Ishikawa (cell line): ENCODE measurements at regions not wholly inside any gene's neighbourhood (a gene's known extent, or its start where the extent isn't known, plus 50 kb on each side); places are given as distances from the start of the nearest gene placed in this dataset.

Experiments
- CEBPB ChIP-seq: IDR thresholded peaks from 2 replicates; pipeline ENCODE4 v1.6.1; 2012
- CREB1 ChIP-seq: IDR thresholded peaks from 2 replicates; pipeline ENCODE4 v1.6.1; 2012; ENCODE audit warnings: low read depth
- EGR1 ChIP-seq: IDR thresholded peaks from 2 replicates; pipeline ENCODE4 v1.6.1; 2012
- EP300 ChIP-seq: IDR thresholded peaks from 2 replicates; pipeline ENCODE4 v1.6.1; 2012; ENCODE audit warnings: borderline replicate concordance
- FOXM1 ChIP-seq: IDR thresholded peaks from 2 replicates; pipeline ENCODE4 v1.6.1; 2012; ENCODE audit warnings: low read depth, borderline replicate concordance
- NFIC ChIP-seq: IDR thresholded peaks from 2 replicates; pipeline ENCODE4 v1.6.1; 2012
- RAD21 ChIP-seq: IDR thresholded peaks from 2 replicates; pipeline ENCODE4 v1.6.1; 2012; ENCODE audit warnings: low read depth
- TAF1 ChIP-seq: IDR thresholded peaks from 2 replicates; pipeline ENCODE4 v1.6.1; 2012; ENCODE audit warnings: low read depth, mild to moderate bottlenecking
- TCF12 ChIP-seq: IDR thresholded peaks from 2 replicates; pipeline ENCODE4 v1.6.1; 2012; ENCODE audit warnings: low read depth
- TEAD4 ChIP-seq: IDR thresholded peaks from 2 replicates; pipeline ENCODE4 v1.6.1; 2012
- YY1 ChIP-seq: IDR thresholded peaks from 2 replicates; pipeline ENCODE4 v1.6.1; 2012; ENCODE audit warnings: low read depth
- ZBTB7A ChIP-seq: IDR thresholded peaks from 2 replicates; pipeline ENCODE4 v1.6.1; 2012; ENCODE audit warnings: low read depth
- TF ChIP-seq, protein P1 (sequence below): IDR thresholded peaks from 2 replicates; pipeline ENCODE4 v1.6.1; 2012; ENCODE audit warnings: low read depth, mild to moderate bottlenecking
- TF ChIP-seq, protein P2 (sequence below): IDR thresholded peaks from 2 replicates; pipeline ENCODE4 v1.6.1; 2012
- TF ChIP-seq, protein P3 (sequence below): IDR thresholded peaks from 2 replicates; pipeline ENCODE4 v1.6.1; 2012

DNA sequence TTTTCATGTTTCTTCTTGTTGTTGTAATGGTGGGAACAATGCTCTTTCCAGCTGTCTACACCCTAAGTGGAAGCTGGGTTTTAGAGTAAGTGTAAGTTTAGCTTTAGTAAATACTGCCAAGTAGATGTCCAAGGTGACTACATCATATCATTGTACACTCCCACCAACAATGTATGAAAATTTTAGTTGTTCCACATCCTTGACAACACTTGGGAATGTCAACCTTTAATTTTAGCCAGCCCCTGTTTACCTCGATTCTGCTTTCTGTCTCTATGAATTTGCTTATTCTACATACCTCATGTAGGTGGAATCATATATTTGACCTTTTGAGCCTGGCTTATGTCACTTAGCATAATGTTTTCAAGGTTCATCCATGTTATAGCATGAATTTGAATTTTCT, 93.0 kb downstream of the MTPAP start:
- TF ChIP-seq, protein P1, sequence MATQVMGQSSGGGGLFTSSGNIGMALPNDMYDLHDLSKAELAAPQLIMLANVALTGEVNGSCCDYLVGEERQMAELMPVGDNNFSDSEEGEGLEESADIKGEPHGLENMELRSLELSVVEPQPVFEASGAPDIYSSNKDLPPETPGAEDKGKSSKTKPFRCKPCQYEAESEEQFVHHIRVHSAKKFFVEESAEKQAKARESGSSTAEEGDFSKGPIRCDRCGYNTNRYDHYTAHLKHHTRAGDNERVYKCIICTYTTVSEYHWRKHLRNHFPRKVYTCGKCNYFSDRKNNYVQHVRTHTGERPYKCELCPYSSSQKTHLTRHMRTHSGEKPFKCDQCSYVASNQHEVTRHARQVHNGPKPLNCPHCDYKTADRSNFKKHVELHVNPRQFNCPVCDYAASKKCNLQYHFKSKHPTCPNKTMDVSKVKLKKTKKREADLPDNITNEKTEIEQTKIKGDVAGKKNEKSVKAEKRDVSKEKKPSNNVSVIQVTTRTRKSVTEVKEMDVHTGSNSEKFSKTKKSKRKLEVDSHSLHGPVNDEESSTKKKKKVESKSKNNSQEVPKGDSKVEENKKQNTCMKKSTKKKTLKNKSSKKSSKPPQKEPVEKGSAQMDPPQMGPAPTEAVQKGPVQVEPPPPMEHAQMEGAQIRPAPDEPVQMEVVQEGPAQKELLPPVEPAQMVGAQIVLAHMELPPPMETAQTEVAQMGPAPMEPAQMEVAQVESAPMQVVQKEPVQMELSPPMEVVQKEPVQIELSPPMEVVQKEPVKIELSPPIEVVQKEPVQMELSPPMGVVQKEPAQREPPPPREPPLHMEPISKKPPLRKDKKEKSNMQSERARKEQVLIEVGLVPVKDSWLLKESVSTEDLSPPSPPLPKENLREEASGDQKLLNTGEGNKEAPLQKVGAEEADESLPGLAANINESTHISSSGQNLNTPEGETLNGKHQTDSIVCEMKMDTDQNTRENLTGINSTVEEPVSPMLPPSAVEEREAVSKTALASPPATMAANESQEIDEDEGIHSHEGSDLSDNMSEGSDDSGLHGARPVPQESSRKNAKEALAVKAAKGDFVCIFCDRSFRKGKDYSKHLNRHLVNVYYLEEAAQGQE = no peak
- TF ChIP-seq CREB1 (no peak), TCF12 (no peak), FOXM1 (no peak), TEAD4 (no peak), RAD21 (no peak), NFIC (no peak), EP300 (no peak), CEBPB (no peak), YY1 (no peak), ZBTB7A (no peak), EGR1 (no peak), TAF1 (no peak)
- TF ChIP-seq, protein P2, sequence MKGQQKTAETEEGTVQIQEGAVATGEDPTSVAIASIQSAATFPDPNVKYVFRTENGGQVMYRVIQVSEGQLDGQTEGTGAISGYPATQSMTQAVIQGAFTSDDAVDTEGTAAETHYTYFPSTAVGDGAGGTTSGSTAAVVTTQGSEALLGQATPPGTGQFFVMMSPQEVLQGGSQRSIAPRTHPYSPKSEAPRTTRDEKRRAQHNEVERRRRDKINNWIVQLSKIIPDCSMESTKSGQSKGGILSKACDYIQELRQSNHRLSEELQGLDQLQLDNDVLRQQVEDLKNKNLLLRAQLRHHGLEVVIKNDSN = no peak
- TF ChIP-seq, protein P3, sequence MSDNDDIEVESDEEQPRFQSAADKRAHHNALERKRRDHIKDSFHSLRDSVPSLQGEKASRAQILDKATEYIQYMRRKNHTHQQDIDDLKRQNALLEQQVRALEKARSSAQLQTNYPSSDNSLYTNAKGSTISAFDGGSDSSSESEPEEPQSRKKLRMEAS = no peak

DNA sequence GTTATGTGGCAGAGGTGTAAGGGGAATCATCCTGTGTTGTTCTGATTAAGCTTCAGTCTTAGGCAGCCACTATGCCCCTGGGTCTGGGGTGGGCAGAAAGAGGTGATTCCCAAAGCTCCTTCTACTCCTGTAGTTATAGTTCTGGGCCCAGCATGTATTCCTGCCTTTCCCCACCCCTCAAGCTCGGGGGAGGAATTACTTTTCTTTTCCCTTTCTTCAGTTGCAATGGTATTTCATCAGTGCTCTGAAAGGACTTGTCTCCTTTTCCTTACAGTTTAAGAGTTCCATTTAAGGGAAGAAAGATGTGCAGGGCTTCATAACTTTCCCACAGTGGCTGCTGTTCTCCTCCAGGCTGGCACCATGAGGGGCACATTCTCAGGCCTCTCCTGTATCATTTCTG, 94.2 kb downstream of the MTPAP start:
- TF ChIP-seq RAD21 = no peak
- TF ChIP-seq, protein P2 = no peak
- TF ChIP-seq CREB1 = no peak
- no peak for TF ChIP-seq ZBTB7A
- TF ChIP-seq EP300 = no peak
- no peak for TF ChIP-seq TAF1
- no peak for TF ChIP-seq TEAD4
- TF ChIP-seq CEBPB = no peak

DNA sequence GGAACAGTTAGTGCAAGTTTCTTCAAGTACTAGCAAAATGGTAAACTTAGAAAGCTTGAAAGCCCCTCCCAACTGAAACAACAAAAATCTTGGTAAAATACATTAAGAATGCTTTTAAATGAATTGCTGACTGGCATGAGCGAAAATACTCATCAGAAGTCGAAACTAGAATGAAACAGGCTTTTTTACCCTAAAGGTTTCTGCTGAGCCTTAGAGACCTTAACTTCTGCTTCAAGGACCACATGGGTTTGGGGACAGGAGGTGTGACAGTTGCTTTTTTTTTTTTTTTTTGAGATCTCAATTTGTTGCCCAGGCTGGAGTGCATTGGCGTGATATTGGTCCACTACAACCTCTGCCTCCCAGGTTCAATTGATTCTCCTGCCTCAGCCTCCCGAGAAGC, 100.3 kb downstream of the MTPAP start:
- no peak for TF ChIP-seq TEAD4
- TF ChIP-seq, protein P1 = no peak
- TF ChIP-seq TAF1 = no peak
- no peak for TF ChIP-seq ZBTB7A

DNA sequence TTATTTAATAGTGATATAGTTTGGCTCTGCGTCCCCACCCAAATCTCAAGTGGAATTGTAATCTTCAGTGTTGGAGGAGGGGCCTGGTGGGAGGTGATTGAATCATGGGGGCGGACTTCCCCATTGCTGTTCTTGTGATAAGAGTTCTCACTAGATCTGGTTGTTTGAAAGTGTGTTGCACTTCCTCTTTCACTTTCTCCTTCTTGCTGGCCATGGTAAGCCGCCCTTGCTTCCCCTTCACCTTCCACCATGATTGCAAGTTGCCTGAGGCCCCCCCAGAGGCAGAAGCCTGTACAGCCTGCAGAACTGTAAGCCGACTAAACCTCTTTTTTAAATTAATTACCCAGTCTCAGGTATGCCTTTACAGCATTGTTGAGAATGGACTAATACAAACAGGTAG, 101.4 kb downstream of the MTPAP start:
- TF ChIP-seq TCF12 = no peak
- TF ChIP-seq EGR1 = no peak
- TF ChIP-seq TAF1 = no peak
- TF ChIP-seq, protein P3 = no peak
- TF ChIP-seq, protein P2 = no peak
- TF ChIP-seq CREB1 = no peak
- no peak for TF ChIP-seq CEBPB
- no peak for TF ChIP-seq EP300
- TF ChIP-seq NFIC = no peak
- no peak for TF ChIP-seq TEAD4
- no peak for TF ChIP-seq FOXM1
- no peak for TF ChIP-seq ZBTB7A
- TF ChIP-seq, protein P1 = no peak
- TF ChIP-seq RAD21 = no peak
- no peak for TF ChIP-seq YY1
